ENCODE measurements at regions not wholly inside any gene's neighbourhood (a gene's known extent, or its start where the extent isn't known, plus 50 kb on each side); places are given as distances from the start of the nearest gene placed in this dataset.

GRCh38 chr1:234981758-234982157 lies 146.9 kb downstream of the TOMM20 start:
- no peak for TF ChIP-seq CTCF (IDR thresholded peaks at IDR 0.05)
- no peak for TF ChIP-seq POLR2A (IDR thresholded peaks at IDR 0.05)

All from uterus (tissue), 2 donors.